ENCODE measurements at regions not wholly inside any gene's neighbourhood (a gene's known extent, or its start where the extent isn't known, plus 50 kb on each side); places are given as distances from the start of the nearest gene placed in this dataset.

- Histone ChIP-seq H3K4me3 (no peak overlapping the region), H3K27ac (no peak overlapping the region), H3K4me1 (no peaks in the 10 kb centered on the region), H3K27me3 (ENCODE audit: insufficient read depth in 3 of 3, low read length in 2 of 3) (no peaks in the 10 kb centered on the region), H3K9me3 (no peaks in the 10 kb centered on the region), H3K36me3 (ENCODE audit: insufficient read depth in 1 of 2, low read depth in 1 of 2) (no peaks in the 10 kb centered on the region)
- intact Hi-C loops (cut with DNase I) = no loop called here
- TF ChIP-seq CTCF (IDR thresholded peaks at IDR 0.05) = no peak
- no peak for DNase-seq
- ATAC-seq = no peak
Observed at GRCh38 chr4:79088946-79089691, 149.9 kb upstream of the PAQR3 start.

DNA sequence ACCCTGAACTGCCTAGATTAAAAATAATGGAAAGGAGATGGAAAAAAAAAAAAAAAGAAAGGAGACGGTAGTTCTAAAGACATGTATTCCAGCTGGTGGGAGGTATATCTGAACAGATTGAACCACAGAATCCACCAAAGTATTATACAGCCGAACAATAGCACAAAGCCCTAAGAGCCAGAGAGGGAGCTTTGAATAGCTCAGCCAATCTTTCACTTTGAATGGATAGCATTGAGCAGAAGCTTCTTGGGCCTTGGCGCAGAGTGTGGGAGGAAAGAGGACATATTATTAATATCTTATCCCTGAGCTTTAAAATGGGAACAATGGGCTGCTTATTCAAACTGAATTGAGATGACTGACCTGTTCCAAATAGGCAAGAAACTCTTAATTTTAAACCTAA is 147.8 kb upstream of the PAQR3 start:
- intact Hi-C loops (cut with DNase I) = no loop called here
- Histone ChIP-seq H3K9me3 (peaks cover 4% of the 10 kb centered on the region), H3K27me3 (ENCODE audit: insufficient read depth in 3 of 3, low read length in 2 of 3) (no peaks in the 10 kb centered on the region), H3K36me3 (ENCODE audit: insufficient read depth in 1 of 2, low read depth in 1 of 2) (no peaks in the 10 kb centered on the region), H3K27ac (no peak overlapping the region), H3K4me1 (no peaks in the 10 kb centered on the region), H3K4me3 (no peak overlapping the region)
- ATAC-seq (no peak), DNase-seq (no peak)
- no peak for TF ChIP-seq CTCF (IDR thresholded peaks at IDR 0.05)
- WGBS, 3 donors = 71 to 90% (median 83%) methylated on average over 3 of the region's 3 CpGs

DNA sequence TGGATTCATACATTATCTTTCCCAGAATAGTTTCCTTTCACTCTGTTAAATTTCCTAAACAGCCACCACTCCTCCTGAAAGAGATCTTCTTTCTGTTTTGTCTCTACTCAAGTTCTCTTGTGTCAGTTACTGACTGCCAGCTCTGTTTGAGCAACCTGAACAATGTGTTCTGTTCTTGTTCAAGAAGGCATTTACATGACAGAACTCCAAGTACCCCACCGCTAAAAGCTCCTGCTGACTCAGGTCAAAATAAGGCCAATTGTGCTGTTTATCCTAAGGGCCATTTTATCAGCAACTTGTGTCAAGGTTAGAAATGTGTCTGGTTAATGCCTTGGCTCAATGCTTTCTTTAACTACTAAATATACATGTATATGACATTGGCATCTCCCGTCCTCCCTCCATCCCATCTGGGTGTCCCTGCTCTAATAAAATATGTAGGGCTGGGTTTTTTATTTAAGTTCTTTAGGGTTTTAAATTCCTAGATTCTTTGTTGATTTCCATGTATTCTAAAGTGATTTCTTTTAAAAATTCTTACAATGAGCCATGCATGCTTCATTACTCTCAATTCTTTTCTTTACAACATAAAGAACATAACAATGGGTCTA is 144.3 kb upstream of the PAQR3 start:
- DNase-seq (no peak), ATAC-seq (peak; percentile 32 to 97 (median 96))
- intact Hi-C loops (cut with DNase I) = no loop called here
- Histone ChIP-seq H3K36me3 (ENCODE audit: insufficient read depth in 1 of 2, low read depth in 1 of 2) (no peaks in the 10 kb centered on the region), H3K27ac (no peak overlapping the region), H3K4me1 (no peaks in the 10 kb centered on the region), H3K9me3 (peaks cover 10% of the 10 kb centered on the region), H3K27me3 (ENCODE audit: insufficient read depth in 3 of 3, low read length in 2 of 3) (no peaks in the 10 kb centered on the region), H3K4me3 (peak overlapping the region; percentile 13)
- no peak for TF ChIP-seq CTCF (IDR thresholded peaks at IDR 0.05)
- WGBS, 3 donors = 25 to 36% (median 31%) methylated on average over 2 of the region's 2 CpGs

DNA sequence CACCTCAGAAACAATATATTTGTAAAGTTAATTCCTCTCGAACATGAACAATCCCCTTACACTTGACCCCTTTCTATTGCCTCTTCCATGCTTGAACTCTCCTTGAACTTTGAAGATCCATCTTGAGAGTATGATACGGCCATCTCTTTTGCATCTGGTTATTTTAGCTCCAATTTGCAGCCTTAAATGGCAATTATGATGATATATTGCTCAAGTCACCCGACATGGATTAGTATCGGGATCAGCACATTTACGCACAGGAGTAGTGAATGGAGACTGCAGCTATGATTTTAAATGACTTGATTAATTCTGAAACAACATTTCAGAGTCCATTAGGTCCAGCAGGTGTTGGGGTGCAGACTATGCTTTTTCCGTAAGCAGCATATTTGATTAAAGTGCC is 143.8 kb upstream of the PAQR3 start:
- H3K9me3 ChIP-seq = peaks cover 10% of the 10 kb centered on the region
- peak overlapping the region; percentile 13 for H3K4me3 ChIP-seq
- no peaks in the 10 kb centered on the region for H3K27me3 ChIP-seq (ENCODE audit: insufficient read depth in 3 of 3, low read length in 2 of 3)
- intact Hi-C loops (cut with DNase I) = no loop called here
- no peak for DNase-seq
- no peaks in the 10 kb centered on the region for H3K4me1 ChIP-seq
- 28 to 41% (median 28%) methylated on average over 6 of the region's 6 CpGs for WGBS, 3 donors
- no peaks in the 10 kb centered on the region for H3K36me3 ChIP-seq (ENCODE audit: insufficient read depth in 1 of 2, low read depth in 1 of 2)
- H3K27ac ChIP-seq = no peak overlapping the region
- peak in 3 of 4 donors; percentile 62 to 66 (median 65) for ATAC-seq
- no peak for TF ChIP-seq CTCF (IDR thresholded peaks at IDR 0.05)
